ENCODE measurements at regions not wholly inside any gene's neighbourhood (a gene's known extent, or its start where the extent isn't known, plus 50 kb on each side); places are given as distances from the start of the nearest gene placed in this dataset.

DNA sequence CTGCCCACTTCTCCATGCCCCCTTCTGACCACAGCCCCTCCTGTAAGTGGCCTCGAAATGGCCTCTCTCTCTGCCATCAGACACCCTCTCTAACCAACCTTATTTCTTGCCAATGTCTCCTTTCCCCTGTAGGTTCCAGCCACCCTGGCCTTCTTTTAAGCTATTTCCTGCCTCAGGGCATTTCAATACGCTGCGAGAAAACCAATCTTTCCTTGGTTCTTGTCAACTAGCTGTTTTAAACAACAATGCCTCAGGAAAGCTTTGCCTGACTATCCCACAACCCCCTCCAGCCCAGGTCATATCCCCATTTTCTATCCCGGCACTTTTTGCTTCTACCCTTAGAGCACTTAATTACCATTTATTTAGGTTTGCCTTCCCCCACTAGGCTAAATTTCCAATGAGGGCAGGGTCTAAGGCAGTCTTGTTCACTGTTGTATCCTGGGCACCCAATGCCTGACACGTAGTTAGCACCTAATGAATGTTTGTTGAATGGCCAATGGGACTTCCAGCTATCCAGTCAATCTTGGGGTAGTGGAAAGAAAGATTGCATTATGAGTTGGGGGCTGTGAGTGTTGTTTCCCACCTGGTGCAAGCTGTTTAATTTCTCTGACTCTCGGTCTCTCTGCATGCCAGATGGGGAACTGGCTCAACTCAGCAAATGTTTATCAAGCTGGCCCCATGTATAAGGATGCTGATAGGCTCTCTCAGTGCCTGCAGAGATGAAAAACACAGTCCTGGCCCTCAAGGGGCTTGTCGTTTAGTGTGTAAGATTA is 291.2 kb downstream of the SRBD1 start:
- TF ChIP-seq, protein P1, sequence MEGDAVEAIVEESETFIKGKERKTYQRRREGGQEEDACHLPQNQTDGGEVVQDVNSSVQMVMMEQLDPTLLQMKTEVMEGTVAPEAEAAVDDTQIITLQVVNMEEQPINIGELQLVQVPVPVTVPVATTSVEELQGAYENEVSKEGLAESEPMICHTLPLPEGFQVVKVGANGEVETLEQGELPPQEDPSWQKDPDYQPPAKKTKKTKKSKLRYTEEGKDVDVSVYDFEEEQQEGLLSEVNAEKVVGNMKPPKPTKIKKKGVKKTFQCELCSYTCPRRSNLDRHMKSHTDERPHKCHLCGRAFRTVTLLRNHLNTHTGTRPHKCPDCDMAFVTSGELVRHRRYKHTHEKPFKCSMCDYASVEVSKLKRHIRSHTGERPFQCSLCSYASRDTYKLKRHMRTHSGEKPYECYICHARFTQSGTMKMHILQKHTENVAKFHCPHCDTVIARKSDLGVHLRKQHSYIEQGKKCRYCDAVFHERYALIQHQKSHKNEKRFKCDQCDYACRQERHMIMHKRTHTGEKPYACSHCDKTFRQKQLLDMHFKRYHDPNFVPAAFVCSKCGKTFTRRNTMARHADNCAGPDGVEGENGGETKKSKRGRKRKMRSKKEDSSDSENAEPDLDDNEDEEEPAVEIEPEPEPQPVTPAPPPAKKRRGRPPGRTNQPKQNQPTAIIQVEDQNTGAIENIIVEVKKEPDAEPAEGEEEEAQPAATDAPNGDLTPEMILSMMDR (IDR thresholded peaks at IDR 0.05; ENCODE audit: low read depth, low read length, missing input control), result no peak
- no peak for TF ChIP-seq SP1 (IDR thresholded peaks at IDR 0.05)
- TF ChIP-seq RXRA (IDR thresholded peaks at IDR 0.05), result no peak
- no peak for TF ChIP-seq FOXA1 (IDR thresholded peaks at IDR 0.05)
- TF ChIP-seq, protein P2, sequence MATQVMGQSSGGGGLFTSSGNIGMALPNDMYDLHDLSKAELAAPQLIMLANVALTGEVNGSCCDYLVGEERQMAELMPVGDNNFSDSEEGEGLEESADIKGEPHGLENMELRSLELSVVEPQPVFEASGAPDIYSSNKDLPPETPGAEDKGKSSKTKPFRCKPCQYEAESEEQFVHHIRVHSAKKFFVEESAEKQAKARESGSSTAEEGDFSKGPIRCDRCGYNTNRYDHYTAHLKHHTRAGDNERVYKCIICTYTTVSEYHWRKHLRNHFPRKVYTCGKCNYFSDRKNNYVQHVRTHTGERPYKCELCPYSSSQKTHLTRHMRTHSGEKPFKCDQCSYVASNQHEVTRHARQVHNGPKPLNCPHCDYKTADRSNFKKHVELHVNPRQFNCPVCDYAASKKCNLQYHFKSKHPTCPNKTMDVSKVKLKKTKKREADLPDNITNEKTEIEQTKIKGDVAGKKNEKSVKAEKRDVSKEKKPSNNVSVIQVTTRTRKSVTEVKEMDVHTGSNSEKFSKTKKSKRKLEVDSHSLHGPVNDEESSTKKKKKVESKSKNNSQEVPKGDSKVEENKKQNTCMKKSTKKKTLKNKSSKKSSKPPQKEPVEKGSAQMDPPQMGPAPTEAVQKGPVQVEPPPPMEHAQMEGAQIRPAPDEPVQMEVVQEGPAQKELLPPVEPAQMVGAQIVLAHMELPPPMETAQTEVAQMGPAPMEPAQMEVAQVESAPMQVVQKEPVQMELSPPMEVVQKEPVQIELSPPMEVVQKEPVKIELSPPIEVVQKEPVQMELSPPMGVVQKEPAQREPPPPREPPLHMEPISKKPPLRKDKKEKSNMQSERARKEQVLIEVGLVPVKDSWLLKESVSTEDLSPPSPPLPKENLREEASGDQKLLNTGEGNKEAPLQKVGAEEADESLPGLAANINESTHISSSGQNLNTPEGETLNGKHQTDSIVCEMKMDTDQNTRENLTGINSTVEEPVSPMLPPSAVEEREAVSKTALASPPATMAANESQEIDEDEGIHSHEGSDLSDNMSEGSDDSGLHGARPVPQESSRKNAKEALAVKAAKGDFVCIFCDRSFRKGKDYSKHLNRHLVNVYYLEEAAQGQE (IDR thresholded peaks at IDR 0.05), result no peak
- TF ChIP-seq JUND (IDR thresholded peaks at IDR 0.05), result no peak
- TF ChIP-seq GABPA (IDR thresholded peaks at IDR 0.05 in 1 of 2, conservative IDR thresholded peaks at IDR 0.05 in 1 of 2), result no peak
- TF ChIP-seq, protein P3, sequence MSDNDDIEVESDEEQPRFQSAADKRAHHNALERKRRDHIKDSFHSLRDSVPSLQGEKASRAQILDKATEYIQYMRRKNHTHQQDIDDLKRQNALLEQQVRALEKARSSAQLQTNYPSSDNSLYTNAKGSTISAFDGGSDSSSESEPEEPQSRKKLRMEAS (IDR thresholded peaks at IDR 0.05), result no peak
- no peak for TF ChIP-seq TAF1 (conservative IDR thresholded peaks at IDR 0.05)
